K562 (cell line): ENCODE measurements at regions not wholly inside any gene's neighbourhood (a gene's known extent, or its start where the extent isn't known, plus 50 kb on each side); places are given as distances from the start of the nearest gene placed in this dataset.

Experiments
- ATAC-seq: fragments of 200-7000 bp; cut with Tn5 transposase; 3 replicates; pipeline ENCODE4 v1.9.1; 2020; ENCODE audit warnings: moderate library complexity
- BruUV-seq: library from RNA; stranded (reverse); fragments of 400-500 nt; replicated peaks from 2 replicates; lab custom pipeline; 2021; lab: Mats Ljungman, UMichigan
- CTCF ChIA-PET: fragments of 300-600 bp; formaldehyde crosslinking; extraction: SDS; loops from one replicate; lab custom pipeline; 2021; ENCODE audit warnings: low intra/inter-chr PET ratio; lab: Yijun Ruan, JAX
- POLR2A ChIA-PET: fragments of 300-600, 350-650 bp; sonication (Branson Sonifier 250); formaldehyde crosslinking; extraction: SDS; loops from one replicate; lab custom pipeline; 2021; ENCODE audit warnings: antibody characterized with exemption, inconsistent platforms; lab: Yijun Ruan, JAX
- DNase-seq, 4 experiments: peaks; one replicate each; pipeline versions ENCODE4 v3.0.0 to v3.0.0-alpha.2; 2011 to 2018; ENCODE audit warnings: low spot score in 3 of 4, mixed read lengths in 3 of 4; ENCODE audit errors: extremely low read depth in 1 of 4
- FAIRE-seq: peaks from 2 replicates; lab custom pipeline; 2011; peaks lifted over from hg19 to GRCh38; lab: Jason Lieb, UNC
- H2AFZ ChIP-seq: 2 replicates; pipeline ENCODE4 v1.6.0; 2011; ENCODE audit warnings: low read depth, low read length, control low read depth, inconsistent platforms
- H3K27ac ChIP-seq: fragments of 200-600 bp; 3 replicates; pipeline ENCODE4 v1.8.0; 2011; ENCODE audit warnings: low read depth, mild to moderate bottlenecking, control low read depth, inconsistent platforms, low read length, moderate library complexity, mixed read lengths; ENCODE audit errors: extremely low read depth
- H3K27me3 ChIP-seq, 2 experiments: fragments of 300-600 bp in 1 of 2; 2 replicates in 1 of 2; 3 replicates in 1 of 2; pipeline versions ENCODE4 v1.6.0 to v1.8.0; 2011; ENCODE audit warnings: inconsistent platforms in 2 of 2, low read length in 2 of 2, mild to moderate bottlenecking in 1 of 2, mixed read lengths in 1 of 2, moderate library complexity in 1 of 2; ENCODE audit not compliant: control insufficient read depth in 2 of 2, insufficient read depth in 2 of 2
- H3K36me3 ChIP-seq: fragments of 300-600 bp; 3 replicates; pipeline ENCODE4 v1.8.0; 2011; ENCODE audit warnings: mild to moderate bottlenecking, low read length, inconsistent platforms; ENCODE audit not compliant: control insufficient read depth, insufficient read depth
- H3K4me1 ChIP-seq, 2 experiments: fragments of 200-600 bp in 1 of 2; replicated peaks in 1 of 2; 2 replicates in 1 of 2; 3 replicates in 1 of 2; pipeline versions ENCODE4 v1.5.1 to v1.8.0; 2011; ENCODE audit warnings: inconsistent platforms in 2 of 2, low read length in 2 of 2, mild to moderate bottlenecking in 1 of 2, mixed read lengths in 1 of 2, moderate library complexity in 1 of 2; ENCODE audit not compliant: control insufficient read depth in 2 of 2, insufficient read depth in 2 of 2
- H3K4me2 ChIP-seq: 2 replicates; pipeline ENCODE4 v1.6.1; 2011; ENCODE audit warnings: low read length, control low read depth, inconsistent platforms, mixed read lengths; ENCODE audit not compliant: insufficient read depth
- H3K4me3 ChIP-seq: fragments of 200-600 bp; sonication (generic), shearing (Covaris generic); 2 replicates; pipeline ENCODE4 v1.5.1; 2016; ENCODE audit warnings: control low read depth, inconsistent platforms
- H3K79me2 ChIP-seq: fragments of 200-600 bp; 3 replicates; pipeline ENCODE4 v1.8.0; 2011; ENCODE audit warnings: low read length, inconsistent platforms; ENCODE audit not compliant: control insufficient read depth, insufficient read depth
- H3K9ac ChIP-seq, 2 experiments: 2 replicates each; pipeline versions ENCODE4 v1.6.0 to v1.6.1; 2011; ENCODE audit warnings: low read depth in 2 of 2, low read length in 2 of 2, control low read depth in 1 of 2, inconsistent platforms in 1 of 2, mild to moderate bottlenecking in 1 of 2, mixed read lengths in 1 of 2; ENCODE audit not compliant: insufficient read depth in 1 of 2
- H3K9me1 ChIP-seq: one replicate; pipeline ENCODE4 v1.6.0; 2011; ENCODE audit warnings: inconsistent platforms, mild to moderate bottlenecking, low read length, moderate library complexity; ENCODE audit not compliant: control insufficient read depth, insufficient read depth
- H3K9me3 ChIP-seq: replicated peaks from 2 replicates; pipeline ENCODE4 v1.5.1; 2011; ENCODE audit warnings: low read depth, low read length, inconsistent platforms; ENCODE audit not compliant: control insufficient read depth, insufficient read depth
- H4K20me1 ChIP-seq: replicated peaks from 2 replicates; pipeline ENCODE4 v1.6.1; 2011; ENCODE audit warnings: low read length, inconsistent platforms, mixed read lengths; ENCODE audit not compliant: control insufficient read depth, insufficient read depth
- CBX8 ChIP-seq: fragments of 200-600 bp; sonication (generic); IDR thresholded peaks from 2 replicates; pipeline ENCODE4 v1.6.1; 2012; ENCODE audit warnings: borderline replicate concordance, mixed run types, low read depth, mild to moderate bottlenecking, moderate library complexity, mixed read lengths, low read length, control low read depth, inconsistent platforms; ENCODE audit not compliant: poor library complexity, severe bottlenecking; ENCODE audit errors: extremely low read depth
- FOXK1 ChIP-seq: sonication (generic); formaldehyde crosslinking; IDR thresholded peaks from 2 replicates; pipeline ENCODE4 v1.8.0; 2022; ENCODE audit warnings: missing genetic modification reagents, mild to moderate bottlenecking, borderline replicate concordance
- POLR2AphosphoS2 ChIP-seq: IDR thresholded peaks from 2 replicates; pipeline ENCODE4 v1.6.1; 2012; ENCODE audit warnings: low read length, improper control_type of control experiment
- SMAD2 ChIP-seq: fragments of 150-350 bp; IDR thresholded peaks from 2 replicates; pipeline ENCODE4 v1.6.1; 2014; ENCODE audit warnings: low read depth, mild to moderate bottlenecking, low read length
- WGBS: fragments of 100-300 bp; shearing (Covaris generic); methylation state at CpG from one replicate; pipeline ENCODE4 v1.1.6; 2016; ENCODE audit warnings: low coverage, mixed read lengths; ENCODE audit not compliant: insufficient coverage; ENCODE audit errors: missing lambda C conversion rate; 5-methylcytosine and 5-hydroxymethylcytosine counted together
- in situ Hi-C: fragments of 300-500 bp; cut with MboI; formaldehyde crosslinking; loops from 4 replicates; pipeline ENCODE4 v1.15.0; 2018; ENCODE audit warnings: inconsistent platforms, mixed read lengths
- intact Hi-C: fragments of 100-400 bp; cut with micrococcal nuclease; formaldehyde crosslinking; loops from 2 replicates; pipeline ENCODE4 v1.14.2; 2022
- TF ChIP-seq, protein P1 (sequence below): fragments of 250-450 bp; sonication (Bioruptor Pico); IDR thresholded peaks from 2 replicates; pipeline ENCODE4 v1.5.0; 2021; ENCODE audit warnings: mild to moderate bottlenecking, moderate library complexity

DNA sequence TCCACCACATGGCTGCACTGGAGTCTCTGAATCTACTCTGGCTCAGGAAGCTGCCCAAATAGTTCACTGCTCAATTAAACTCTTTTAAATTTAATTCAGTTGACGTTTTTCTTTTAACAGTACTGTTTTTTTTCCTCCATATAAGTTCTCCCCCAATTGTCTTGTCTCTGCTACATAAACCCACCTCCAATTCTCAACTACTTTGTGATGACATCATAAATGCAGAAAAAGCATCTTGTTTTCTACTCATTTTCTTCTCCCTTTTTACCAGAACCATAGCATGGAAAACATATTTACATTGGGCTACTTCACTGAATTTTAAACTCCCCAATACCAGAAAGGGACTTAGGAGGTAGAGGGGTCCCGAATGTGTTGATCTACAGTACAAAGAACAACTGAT lies 270.4 kb downstream of the GPD2 start:
- no peak for ATAC-seq
- intact Hi-C loops (no loop called here), in situ Hi-C loops (no loop called here)
- DNase-seq: no peak
- Histone ChIP-seq H4K20me1 (no peaks in the 10 kb centered on the region), H3K9me1 (no peaks in the 10 kb centered on the region), H3K9me3 (no peaks in the 10 kb centered on the region), H3K9ac (no peak overlapping the region), H3K4me1 (peaks cover 0 to 7% of the 10 kb centered on the region in 2 experiments; a peak in 2 of 5 replicates), H3K79me2 (no peaks in the 10 kb centered on the region), H3K27me3 (no peaks in the 10 kb centered on the region), H2AFZ (no peak overlapping the region), H3K36me3 (no peaks in the 10 kb centered on the region), H3K4me3 (no peak overlapping the region), H3K27ac (no peak overlapping the region), H3K4me2 (no peak overlapping the region)
- no peak for FAIRE-seq
- no TSS peak for BruUV-seq
- ChIA-PET CTCF (no interaction called here), POLR2A (no interaction called here)
- no peak for TF ChIP-seq CBX8
- TF ChIP-seq POLR2AphosphoS2: no peak
- TF ChIP-seq SMAD2: no peak
- TF ChIP-seq, protein P1, sequence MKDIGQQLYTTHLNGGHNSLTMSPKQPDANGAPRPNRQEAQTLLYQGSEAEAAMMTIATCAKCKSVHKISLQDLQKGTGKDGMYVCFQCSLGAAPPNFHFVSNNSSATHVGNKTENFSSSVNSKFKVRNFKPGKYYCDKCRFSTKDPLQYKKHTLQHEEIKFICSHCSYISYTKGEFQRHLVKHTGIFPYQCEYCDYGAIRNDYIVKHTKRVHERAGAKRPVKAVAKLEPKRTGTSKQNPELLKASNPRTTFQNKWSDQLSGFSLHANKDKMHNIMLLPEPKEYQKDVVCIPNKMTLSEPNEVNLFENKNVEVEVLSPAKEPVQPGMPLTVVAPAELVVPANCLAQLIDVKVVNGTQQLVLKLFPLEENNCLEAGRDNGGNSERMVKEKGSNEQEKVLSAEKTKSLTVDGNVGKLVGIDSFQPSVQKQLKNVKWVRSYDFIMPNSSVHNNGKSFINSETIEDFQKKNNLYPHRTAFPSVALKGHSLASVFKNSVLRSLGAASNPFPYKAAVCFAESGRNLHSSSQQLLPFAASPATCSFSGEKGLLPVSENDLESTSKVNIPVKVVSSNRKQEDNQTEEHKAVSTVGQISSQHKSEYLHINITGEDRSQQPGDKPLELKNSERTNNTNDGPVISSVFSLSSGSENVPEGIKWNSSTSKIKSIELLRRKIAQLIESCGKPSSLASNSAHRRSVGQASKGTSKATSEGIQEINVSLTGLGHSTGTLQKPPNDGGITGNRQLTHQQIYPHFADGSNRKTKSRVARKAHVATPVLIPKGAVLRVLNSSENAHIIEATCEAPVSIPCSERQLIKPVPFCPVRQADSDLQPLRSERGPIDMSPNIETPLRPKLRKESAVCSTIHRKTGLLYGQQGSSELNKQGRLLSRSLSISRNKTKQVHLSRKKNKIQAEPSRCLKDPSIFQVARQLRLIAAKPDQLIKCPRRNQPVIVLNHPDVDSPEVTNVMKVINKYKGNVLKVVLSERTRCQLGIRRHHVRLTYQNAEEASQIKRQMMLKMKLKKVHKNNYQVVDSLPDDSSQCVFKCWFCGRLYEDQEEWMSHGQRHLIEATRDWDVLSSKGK (CRISPR knock-in tag): no peak
- no peak for TF ChIP-seq FOXK1 (CRISPR knock-in tag)
- WGBS: 11% methylated on average over 2 of the region's 2 CpGs
